ENCODE measurements at regions not wholly inside any gene's neighbourhood (a gene's known extent, or its start where the extent isn't known, plus 50 kb on each side); places are given as distances from the start of the nearest gene placed in this dataset.

DNA sequence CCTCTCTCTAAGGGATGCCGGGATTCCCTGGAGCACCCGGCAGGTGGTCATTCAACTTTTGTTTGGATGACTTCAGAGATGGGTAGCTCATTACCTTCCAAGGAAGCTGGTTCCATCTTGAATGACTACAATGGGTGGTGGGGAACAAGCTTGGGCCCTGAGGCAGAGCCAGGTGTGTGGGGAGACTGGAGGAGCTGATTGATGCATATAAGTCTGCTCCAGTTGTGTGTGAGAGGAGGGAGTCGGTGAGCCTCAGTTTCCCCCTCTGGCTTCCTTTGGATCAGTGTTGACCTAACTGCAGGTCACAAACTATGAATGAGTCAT, 133.8 kb upstream of the ZBTB40 start:
- no peak for DNase-seq (ENCODE audit: low spot score)

GRCh38 chr1:22318279-22318981, 133.2 kb upstream of the ZBTB40 start:
- peak; percentile 29 for DNase-seq (ENCODE audit: low spot score)

GRCh38 chr1:22319608-22320007, 132.0 kb upstream of the ZBTB40 start:
- DNase-seq (ENCODE audit: low spot score) = peak; percentile 24

DNA sequence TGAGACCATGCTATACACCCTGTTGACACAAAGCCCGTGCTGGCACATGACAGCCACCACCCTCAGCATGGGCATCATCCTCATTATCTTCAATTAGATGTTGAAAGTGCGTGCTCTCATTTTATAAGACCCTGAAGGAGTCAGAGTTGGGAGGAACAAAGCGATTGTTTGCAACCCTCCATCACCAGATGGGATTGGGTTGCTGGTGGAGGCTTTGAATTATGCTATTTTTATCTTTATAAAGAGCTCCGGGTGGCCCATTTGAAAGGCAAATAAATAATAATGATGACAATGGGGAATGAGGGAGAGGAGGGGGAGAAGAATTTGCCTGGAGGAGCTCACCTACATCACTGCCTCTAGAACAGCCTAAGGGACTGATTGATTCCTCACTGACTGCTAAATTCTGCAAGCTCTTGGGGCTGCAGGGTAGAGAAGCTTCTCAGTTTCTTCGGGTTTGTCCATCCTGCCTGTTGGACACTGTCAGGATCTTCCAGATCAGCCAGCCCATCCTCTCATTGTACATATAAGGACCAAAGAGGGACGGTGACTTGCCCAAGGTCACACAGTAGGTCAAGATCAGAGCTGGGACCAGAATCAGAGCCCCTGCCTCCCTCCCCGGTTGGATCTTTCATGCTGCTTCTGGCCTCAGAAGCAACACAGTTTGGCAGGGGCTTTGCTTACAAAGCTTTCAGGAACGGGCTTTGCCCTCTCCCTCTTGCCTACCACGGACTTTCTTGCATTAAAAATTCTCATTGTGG, 130.9 kb upstream of the ZBTB40 start:
- DNase-seq (ENCODE audit: low spot score) = no peak

DNA sequence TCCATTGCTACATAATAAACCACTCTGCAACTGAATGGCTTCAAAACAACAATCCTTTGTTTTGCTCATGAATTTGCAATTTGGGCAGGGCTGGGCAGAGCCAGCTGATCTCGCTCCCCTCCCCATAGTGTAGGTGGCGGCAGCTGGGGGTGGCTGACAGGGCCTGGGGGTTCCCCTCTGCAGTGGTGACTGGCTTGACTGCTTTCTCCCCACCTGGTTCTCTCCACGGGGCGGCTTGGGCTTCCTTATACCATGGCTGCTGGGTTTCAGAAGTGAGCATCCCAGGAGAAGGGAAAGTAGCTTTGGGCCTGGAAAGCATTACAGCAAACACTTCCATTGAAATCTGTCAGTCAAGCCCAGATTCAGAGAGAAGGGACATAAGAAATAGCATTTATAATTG, 129.7 kb upstream of the ZBTB40 start:
- peak; percentile 3 for DNase-seq (ENCODE audit: low spot score)

- DNase-seq (ENCODE audit: low spot score) = no peak
These were observed 128.4 kb upstream of the ZBTB40 start for GRCh38 chr1:22323141-22323845.

- peak; percentile 4 for DNase-seq (ENCODE audit: low spot score)
These were observed 127.7 kb upstream of the ZBTB40 start for GRCh38 chr1:22323846-22324504.

- peak; percentile 3 for DNase-seq (ENCODE audit: low spot score)
These were observed 125.9 kb upstream of the ZBTB40 start for GRCh38 chr1:22325531-22326371.

DNA sequence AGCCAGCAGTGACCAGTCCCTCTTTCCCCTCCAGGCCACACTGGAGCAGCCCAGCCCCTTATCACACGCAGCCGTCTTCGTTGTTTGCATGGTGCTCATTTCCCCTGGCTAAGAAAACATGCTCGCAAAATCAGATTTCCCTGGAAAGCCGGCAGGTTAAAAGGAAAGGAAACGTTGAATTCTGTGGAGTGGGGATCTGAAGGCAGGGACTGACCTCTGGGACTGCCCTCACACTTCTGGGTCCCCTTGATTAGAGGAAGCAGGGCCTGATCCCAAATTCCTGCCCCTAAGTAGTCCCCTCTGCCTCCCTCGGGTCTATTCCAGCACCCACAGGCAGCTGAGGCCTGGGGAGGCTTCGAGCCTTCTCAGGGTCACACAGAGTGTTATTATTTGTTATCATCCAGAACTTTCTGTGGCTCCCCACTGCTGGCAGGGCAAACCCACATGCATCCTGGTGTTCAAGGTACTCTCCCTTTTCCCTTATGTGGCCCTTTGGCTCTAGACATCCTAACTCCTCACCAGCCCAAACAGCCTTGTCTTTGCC, 125.2 kb upstream of the ZBTB40 start:
- no peak for DNase-seq (ENCODE audit: low spot score)

DNA sequence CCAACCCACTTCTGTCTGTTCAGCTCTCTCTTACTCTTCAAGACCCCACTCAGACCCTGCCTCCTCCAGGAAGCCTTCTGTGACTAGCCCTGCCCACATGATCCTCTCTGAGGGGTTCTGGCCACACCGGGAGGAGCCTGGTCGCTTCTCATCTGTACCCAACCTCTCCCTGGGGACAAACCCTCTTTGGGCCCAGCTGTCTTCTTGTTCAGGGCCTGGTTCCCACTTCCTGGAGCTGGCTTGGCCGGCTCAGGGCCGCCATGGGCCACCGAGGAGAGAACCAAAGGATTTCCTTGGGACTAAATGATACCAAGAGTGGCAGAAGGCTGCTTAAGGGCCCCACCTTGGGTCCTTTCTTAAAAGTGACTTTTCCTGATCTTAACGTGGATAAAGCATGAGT, 124.7 kb upstream of the ZBTB40 start:
- no peak for DNase-seq (ENCODE audit: low spot score)

DNA sequence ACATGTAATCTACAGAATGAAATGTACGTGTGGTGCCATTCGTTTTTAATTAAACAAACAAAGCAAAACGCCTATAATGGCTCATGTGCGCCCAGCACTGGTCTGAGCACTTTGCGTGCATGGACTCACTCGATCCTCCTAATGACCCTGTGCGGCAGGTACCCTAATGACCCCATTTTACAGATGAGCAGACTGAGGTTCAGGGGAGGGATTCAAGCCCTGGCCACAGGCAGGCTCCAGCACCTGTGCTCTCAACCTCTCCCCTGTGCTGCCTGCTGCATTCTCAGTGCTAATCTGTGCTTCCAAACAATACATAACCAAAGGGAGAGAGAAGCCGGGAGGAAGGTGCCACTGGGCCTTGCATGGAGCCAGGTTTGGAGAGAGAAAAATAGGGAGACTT, 124.2 kb upstream of the ZBTB40 start:
- no peak for DNase-seq (ENCODE audit: low spot score)

DNA sequence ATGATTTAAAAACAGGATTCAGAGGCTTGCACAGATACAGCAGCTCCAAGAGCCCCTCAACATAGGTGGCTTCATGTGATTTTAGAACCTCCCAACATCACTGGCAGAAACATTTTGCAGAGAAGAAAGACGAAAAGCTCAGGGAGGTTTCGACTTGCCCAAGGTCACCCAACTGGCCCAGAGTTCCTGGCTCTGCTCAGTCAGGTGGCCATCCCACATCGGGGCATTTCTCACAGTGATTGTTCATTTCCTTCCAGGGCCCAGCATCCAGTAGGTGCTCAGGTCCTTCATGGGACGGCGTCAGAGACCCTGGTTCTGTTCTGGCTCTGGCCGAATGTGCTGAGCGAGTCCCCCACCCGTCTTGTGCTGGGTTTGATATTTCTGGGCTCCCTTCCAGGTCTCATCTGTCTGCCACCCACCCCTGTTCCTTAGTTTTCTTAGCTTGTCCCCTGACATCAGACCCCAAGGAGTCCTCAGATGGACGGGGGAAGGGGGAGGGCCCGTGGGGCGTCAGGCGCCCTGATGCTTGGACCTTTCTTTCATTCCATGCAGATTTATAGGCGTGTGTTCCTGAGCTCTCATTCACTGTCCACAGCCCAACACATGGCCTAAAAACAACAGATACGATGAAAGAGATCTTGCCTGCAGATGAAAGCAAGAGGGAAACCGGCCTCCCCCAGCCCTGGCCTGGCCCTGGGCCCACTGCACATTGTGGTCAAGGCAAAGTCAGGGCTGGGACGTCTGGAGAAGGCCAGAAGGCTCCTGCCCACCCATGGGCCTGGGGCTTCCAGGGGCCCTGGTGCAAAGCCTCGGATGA, 123.1 kb upstream of the ZBTB40 start:
- no peak for DNase-seq (ENCODE audit: low spot score)

DNA sequence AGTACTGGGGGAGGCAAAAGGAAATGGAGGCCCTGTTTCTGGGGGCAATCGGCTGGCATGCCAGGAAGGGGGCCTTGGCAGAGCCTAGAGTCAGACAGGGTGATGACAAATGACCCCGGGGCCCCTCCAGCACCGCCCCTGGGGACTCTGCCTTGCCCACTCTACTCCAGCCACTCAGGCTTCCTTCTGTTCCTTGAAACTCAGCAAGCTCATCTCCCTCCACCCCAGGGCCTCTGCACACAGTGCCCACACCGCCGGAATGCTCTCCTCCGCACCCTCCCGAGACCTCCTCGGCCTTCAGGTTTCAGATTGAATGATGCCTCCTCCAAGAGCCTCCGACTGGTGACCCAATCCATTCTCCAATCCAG, 122.5 kb upstream of the ZBTB40 start:
- DNase-seq (ENCODE audit: low spot score) = no peak

GRCh38 chr1:22330092-22330759, 121.4 kb upstream of the ZBTB40 start:
- no peak for DNase-seq (ENCODE audit: low spot score)

DNA sequence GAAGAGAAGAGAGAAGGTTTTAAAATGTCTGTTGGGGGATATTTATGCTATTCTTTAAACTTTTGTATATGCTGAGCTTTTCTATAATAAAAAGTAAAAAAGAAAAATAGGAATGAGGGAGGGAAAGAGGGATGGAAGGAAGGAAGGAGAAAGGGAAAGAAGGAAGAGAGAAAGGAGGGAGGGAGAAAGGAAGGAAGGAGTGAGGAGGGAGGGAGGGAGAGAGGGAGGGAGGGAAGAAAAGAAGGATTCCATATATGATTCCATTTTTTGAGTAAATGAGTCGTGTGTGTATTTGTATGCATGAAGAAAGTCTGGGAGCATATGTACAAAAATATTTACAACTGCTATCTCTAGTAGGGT, 120.9 kb upstream of the ZBTB40 start:
- no peak for DNase-seq (ENCODE audit: low spot score)

DNA sequence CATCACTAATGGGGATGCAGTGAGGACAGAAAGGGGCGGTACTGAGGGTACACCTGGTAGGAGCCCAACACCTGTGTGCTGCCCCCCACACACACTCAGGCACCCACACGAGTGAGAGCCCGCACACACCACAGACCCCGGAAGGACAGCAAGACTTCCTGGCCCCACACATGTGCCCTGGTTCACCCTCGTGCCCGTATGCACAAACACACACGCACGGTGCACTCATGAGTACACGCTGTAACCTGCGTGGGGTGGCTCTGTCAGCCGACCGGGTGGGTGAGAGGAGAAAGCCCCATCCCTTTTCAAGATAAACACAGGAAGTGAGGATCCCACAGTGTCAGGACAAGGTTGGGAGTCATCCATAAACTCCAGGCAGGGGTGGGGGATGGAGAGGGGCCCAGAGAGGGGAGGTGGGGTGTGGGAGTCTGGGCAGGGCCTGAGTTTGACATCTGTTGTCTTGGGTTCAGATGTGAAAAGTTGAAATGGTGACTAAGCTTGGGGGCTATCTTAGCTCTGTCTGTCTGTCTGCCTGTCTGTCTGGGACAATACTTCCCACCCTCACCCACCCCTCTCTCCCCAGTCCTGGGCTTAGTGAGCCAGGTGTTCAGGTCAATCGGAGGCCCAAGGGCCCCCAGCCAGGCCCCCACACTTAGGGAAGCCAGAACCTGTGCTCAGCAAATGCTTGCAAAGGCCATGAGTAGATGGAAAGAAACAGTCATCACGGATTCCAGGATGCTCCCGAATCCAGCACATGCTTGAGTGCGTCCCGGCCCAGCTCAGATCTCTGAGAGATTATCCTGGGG, 119.8 kb upstream of the ZBTB40 start:
- peak; percentile 54 for DNase-seq (ENCODE audit: low spot score)

DNA sequence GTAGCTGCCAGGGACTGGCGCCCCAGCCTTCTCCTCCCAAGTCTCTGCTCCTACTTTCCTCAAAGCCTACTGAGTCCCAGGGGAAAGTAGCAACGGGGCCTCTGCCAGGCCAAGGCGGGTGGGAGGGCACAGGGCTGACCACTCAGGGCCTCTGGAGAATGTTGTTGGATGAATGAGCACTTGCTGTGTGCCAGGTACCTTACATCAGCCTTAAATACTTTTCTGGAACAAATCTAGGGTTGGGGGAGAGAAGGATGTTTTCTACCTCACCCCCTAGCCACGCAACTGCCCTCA, 119.3 kb upstream of the ZBTB40 start:
- DNase-seq (ENCODE audit: low spot score) = no peak

DNA sequence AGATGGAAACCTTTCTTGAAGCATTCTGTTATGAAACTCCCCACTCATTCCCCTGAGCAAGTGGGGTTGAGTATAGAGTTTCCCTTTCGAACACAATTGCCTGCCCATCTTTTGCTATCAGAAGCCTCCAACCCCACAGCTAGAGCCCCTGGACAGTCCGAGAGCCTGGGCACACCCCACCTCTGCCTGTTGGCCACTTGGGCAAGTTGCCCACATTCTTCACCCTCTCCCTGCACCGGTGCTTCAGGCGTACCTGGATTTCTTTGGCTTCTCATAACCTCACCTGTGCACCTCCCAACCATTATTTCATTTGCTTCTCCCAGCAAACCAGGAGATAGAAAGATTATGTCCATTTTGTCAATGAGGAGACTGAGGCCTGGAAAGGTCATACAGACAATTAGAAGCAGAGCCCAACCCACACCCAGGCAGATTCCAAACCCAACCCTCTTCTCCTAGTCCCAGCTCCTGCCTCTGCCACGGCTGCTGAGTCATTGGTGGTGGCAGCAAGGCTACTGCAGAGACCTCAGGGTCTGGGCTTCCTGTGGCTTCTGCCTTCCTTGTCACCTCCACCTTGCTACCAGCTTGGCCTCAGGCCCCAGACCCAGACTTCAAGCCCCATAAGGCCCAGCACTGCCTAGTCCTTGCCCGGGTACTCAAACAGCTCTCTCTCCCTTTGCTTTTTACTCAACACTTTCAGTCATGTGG, 118.7 kb upstream of the ZBTB40 start:
- DNase-seq (ENCODE audit: low spot score) = peak; percentile 76
